Tibial artery (tissue), 4 donors: ENCODE measurements at regions not wholly inside any gene's neighbourhood (a gene's known extent, or its start where the extent isn't known, plus 50 kb on each side); places are given as distances from the start of the nearest gene placed in this dataset.

Experiments
- DNase-seq, 2 donors: peaks; one replicate each; pipeline ENCODE4 v3.0.0-alpha.2; 2019
- H3K27ac ChIP-seq, 2 donors: fragments of 200-600 bp; sonication (generic) in 1 of 2; 1 replicate in 1 of 2; 2 replicates in 1 of 2; pipeline ENCODE4 v1.5.1; 2018 to 2019; ENCODE audit warnings: mild to moderate bottlenecking in 1 of 2
- H3K27me3 ChIP-seq, 2 donors: fragments of 200-600 bp; sonication (generic) in 1 of 2; one replicate each; pipeline versions ENCODE4 v1.5.1 to v1.6.0; 2016 to 2019
- H3K36me3 ChIP-seq, 3 donors: fragments of 200-600 bp; sonication (generic) in 2 of 3; one replicate each; pipeline ENCODE4 v1.5.1; 2016 to 2019; ENCODE audit warnings: mild to moderate bottlenecking in 2 of 3
- H3K4me1 ChIP-seq, 4 donors: fragments of 200-600 bp; sonication (generic) in 2 of 4; 1 replicate in 3 of 4; 2 replicates in 1 of 4; pipeline ENCODE4 v1.5.1; 2016 to 2019
- H3K4me3 ChIP-seq, 2 donors: fragments of 200-600 bp; sonication (generic) in 1 of 2; 1 replicate in 1 of 2; 2 replicates in 1 of 2; pipeline ENCODE4 v1.5.1; 2018 to 2019; ENCODE audit warnings: mild to moderate bottlenecking in 2 of 2
- H3K9me3 ChIP-seq, 3 donors: fragments of 200-600 bp; sonication (generic) in 1 of 3; one replicate each; pipeline ENCODE4 v1.5.1; 2016 to 2019
- CTCF ChIP-seq, 2 experiments: fragments of 200-600 bp in 1 of 2; fragments of 450-650 bp in 1 of 2; IDR thresholded peaks; one replicate each; pipeline ENCODE4 v1.5.1; 2017 to 2019; ENCODE audit warnings: antibody characterized with exemption in 2 of 2, mild to moderate bottlenecking in 1 of 2, moderate library complexity in 1 of 2
- intact Hi-C: fragments of 100-400 bp; cut with DNase I; formaldehyde crosslinking; loops from one replicate; pipeline ENCODE4 v1.15.0; 2023; ENCODE audit warnings: low total_unique reads

DNA sequence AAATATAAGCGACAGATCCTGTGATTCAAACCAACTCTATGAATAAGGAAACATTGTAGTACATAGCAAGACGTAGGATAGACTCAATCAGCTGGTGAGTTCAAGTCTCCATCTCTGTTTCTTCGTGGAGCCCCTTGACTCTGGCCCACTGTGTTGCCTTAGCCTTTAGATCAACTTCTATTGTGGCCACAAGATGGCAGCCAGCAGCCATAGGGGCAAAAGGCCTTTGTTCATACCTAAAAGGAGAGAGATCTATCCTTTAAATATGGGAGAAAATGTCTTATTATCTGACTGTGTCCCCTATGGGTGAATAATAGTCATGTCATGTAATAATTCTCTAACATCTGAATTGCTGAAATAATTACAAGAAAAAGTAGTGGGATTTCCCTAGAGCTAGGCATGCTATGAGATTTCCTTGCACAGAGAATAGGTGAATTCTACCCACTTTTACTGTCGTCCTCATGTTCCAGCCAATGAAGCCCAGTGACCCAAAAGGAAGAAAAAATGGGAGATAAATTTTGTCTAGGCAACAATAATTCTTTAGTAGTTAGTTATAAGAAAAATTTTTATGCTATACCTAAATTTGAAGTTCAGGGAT is 129.4 kb downstream of the PCDH20 start:
- Histone ChIP-seq H3K27me3 (no peaks in the 10 kb centered on the region), H3K4me3 (no peak overlapping the region), H3K36me3 (no peaks in the 10 kb centered on the region), H3K9me3 (no peaks in the 10 kb centered on the region), H3K27ac (no peak overlapping the region), H3K4me1 (no peaks in the 10 kb centered on the region)
- intact Hi-C loops: no loop called here
- no peak for DNase-seq
- no peak for TF ChIP-seq CTCF (IDR thresholded peaks at IDR 0.05)

GRCh38 chr13:61277586-61278276 is 137.9 kb downstream of the PCDH20 start:
- no peak for TF ChIP-seq CTCF (IDR thresholded peaks at IDR 0.05)
- intact Hi-C loops: no loop called here
- peaks cover 0 to 3% (median 0%) of the 10 kb centered on the region in 3 donors for H3K9me3 ChIP-seq
- H3K27ac ChIP-seq: no peak overlapping the region
- H3K4me1 ChIP-seq: no peaks in the 10 kb centered on the region
- no peak overlapping the region for H3K4me3 ChIP-seq
- no peaks in the 10 kb centered on the region for H3K36me3 ChIP-seq
- no peak for DNase-seq
- H3K27me3 ChIP-seq: no peaks in the 10 kb centered on the region

DNA sequence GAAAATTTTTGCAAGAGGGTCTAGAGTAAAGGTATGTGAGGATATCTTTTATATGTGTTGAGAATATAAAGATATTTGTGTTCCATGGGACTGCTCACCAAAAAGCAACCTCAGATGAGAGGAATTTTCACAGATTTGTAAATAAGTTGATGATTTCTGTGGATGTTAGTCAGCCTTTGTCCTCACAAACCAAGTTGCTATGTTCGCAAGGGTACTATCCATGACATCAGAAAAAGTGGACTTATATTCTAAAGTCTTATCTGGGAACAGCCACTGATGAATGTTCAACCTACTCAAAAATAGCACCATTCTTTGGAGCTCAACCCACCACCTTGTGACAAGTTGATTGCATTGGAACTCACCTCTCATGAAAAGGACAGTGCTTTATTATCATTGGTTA is 138.6 kb downstream of the PCDH20 start:
- Histone ChIP-seq H3K27ac (no peak overlapping the region), H3K4me3 (no peak overlapping the region), H3K27me3 (no peaks in the 10 kb centered on the region), H3K36me3 (no peaks in the 10 kb centered on the region), H3K4me1 (no peaks in the 10 kb centered on the region), H3K9me3 (peaks cover 0 to 3% (median 0%) of the 10 kb centered on the region in 3 donors)
- DNase-seq: no peak
- intact Hi-C loops: no loop called here
- TF ChIP-seq CTCF (IDR thresholded peaks at IDR 0.05): no peak

- Histone ChIP-seq H3K36me3 (no peaks in the 10 kb centered on the region), H3K27me3 (no peaks in the 10 kb centered on the region), H3K4me3 (no peak overlapping the region), H3K27ac (no peak overlapping the region), H3K9me3 (peaks cover 0 to 3% (median 0%) of the 10 kb centered on the region in 3 donors), H3K4me1 (no peaks in the 10 kb centered on the region)
- TF ChIP-seq CTCF (IDR thresholded peaks at IDR 0.05): no peak
- DNase-seq: no peak
- intact Hi-C loops: no loop called here
Observed at GRCh38 chr13:61276401-61276800, 139.2 kb downstream of the PCDH20 start.

DNA sequence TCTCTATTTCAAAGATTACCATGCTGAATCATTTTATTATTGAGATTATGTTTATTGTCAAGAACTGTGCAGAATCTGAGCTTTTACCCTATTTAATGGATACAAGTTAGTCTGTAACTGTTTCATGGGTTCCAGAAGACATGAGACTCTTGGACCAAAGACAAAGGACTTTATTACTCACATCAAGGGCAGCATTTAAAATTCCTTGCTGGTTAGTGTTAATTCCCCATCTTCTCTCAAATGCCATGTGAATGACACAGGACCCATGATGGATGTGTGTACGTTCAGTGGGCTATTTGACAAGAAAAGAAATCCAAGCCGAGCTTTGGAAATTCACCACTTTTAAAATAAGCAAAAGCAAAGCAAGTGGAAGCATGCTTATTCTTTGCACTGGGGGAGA is 139.9 kb downstream of the PCDH20 start:
- intact Hi-C loops: no loop called here
- H3K9me3 ChIP-seq: peaks cover 0 to 6% (median 0%) of the 10 kb centered on the region in 3 donors
- DNase-seq: no peak
- no peaks in the 10 kb centered on the region for H3K27me3 ChIP-seq
- H3K4me3 ChIP-seq: no peak overlapping the region
- H3K4me1 ChIP-seq: no peaks in the 10 kb centered on the region
- no peak for TF ChIP-seq CTCF (IDR thresholded peaks at IDR 0.05)
- no peaks in the 10 kb centered on the region for H3K36me3 ChIP-seq
- no peak overlapping the region for H3K27ac ChIP-seq
